ENCODE measurements at regions not wholly inside any gene's neighbourhood (a gene's known extent, or its start where the extent isn't known, plus 50 kb on each side); places are given as distances from the start of the nearest gene placed in this dataset.
A peak's percentile ranks its signal among the peaks of the same experiment; 100 is the strongest.
"Not testable (repeated sequence)": the region's sequence is repeated elsewhere in the genome, so short reads cannot be mapped to it uniquely, and the experiment has no call there.

GRCh38 chr21:32823296-32823695, 51.7 kb upstream of the PAXBP1 start:
- DNase-seq: not testable (repeated sequence)

GRCh38 chr21:32824950-32825349, 53.4 kb upstream of the PAXBP1 start:
- DNase-seq: no peak

DNA sequence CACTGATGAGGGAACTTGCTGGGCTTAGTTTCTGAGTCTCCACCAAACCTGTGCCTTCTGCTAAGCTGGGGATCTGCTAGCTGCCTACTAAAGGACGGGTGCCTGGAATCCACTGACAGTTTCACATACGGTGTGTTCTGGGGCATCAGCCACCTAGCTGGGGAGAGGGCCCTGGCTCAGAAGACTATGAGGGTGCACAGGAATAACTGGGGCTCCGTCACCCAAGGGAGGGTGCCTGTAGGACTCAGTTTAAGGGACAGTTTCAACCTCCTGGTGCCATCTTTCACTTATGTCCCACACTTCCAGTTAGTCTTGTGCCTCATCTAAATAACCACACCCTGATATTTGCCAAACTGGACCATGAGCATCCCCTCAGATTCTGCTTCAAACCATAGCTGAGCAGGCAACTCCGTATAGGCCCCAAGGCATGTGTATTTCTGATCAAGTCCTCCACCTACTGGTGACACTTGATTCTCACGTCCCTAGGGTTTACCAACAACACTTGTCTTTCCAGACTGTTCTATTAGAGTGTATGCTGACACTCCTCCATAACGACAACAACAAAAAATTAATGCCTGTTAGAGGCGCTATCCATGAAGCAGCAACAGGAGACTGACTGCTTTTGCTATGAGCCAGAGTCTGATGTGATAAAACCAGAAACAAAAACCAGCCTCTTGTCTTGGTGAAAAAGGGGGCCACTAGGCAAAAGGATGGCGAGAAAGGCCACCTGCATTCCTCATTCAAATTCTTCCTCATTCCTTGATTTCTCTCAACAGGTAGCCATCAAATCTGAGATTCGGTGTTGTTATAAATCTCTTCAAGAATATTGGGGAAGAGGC, 55.0 kb upstream of the PAXBP1 start:
- peak; percentile 65 for DNase-seq

DNA sequence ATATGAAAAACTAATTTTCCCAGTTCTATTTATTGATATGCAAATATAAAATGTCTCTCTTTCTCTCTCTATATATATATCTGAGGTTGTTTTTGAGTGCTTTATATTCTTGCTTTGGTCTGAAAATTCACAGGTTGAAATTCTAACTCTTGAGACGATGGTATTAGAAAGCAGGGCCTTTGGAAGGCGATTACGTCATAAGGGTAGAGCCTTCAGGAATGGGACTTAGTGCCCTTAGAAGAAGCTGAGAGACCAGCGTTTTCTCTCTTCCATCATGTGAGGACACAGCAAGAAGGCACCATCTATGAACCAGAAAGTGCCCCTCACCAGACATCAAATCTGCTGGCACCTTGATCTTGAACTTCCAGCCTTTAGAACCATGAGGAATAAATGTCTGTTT, 57.4 kb upstream of the PAXBP1 start:
- no peak for DNase-seq

GRCh38 chr21:32829504-32829903, 57.9 kb upstream of the PAXBP1 start:
- DNase-seq: no peak

GRCh38 chr21:32831779-32832178, 60.2 kb upstream of the PAXBP1 start:
- not testable (repeated sequence) for DNase-seq

- DNase-seq: no peak
Observed at GRCh38 chr21:32834211-32834915, 62.8 kb upstream of the PAXBP1 start.

DNA sequence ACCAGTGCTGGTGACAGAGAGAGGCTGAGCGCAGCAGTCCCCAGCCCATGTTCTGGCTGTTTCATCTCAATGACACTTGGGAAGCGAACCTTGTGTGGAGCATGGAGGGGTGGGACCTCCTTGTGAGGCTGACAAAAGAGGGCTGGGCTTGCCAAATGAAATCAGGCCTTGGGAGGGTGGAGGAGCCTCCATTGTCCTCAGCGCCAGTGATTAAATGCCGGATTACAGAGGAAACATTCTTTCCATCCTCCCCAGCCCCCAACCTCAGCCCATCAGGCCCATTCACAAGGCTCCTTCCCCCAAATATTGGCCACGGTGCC, 63.3 kb upstream of the PAXBP1 start:
- no peak for DNase-seq

- DNase-seq: no peak
Observed at GRCh38 chr21:32842146-32842545, 70.6 kb upstream of the PAXBP1 start.

DNA sequence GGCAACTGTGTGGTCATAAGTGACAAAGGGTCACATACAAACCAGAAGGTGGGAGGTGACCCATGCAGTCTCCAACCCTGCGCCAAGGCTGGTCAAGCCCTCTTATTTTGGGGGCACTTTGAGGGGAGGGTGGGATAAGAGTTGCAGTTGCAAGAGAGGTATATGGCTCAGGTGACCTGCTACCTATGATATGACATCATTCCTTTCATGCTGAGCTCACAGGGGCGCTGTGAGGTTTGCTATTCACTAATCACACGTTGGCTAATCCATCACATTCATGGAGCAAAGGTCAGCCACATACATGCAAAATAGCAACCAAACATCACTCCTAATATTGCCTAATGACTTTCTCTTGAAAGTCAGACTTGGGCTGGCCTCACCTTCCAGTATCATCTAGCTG, 72.0 kb upstream of the PAXBP1 start:
- DNase-seq: no peak

DNA sequence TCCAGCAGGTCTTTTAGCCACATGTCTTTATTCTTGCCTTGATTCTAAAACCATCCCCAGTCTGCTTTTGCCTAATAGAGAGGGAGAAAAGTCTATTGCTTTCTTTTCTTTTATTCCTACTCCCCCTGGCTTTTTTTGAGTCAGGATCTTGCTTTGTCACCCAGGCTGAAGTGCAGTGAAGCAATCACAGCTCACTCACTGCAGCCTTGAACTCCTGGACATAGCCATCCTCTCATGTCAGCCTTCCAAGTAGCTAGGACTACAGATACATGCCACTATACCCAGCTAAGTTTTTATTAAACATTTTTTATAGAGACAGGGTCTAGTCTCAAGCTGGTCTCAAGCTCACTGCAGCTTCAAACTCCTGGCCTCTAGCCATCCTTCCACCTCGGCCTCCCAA, 72.5 kb upstream of the PAXBP1 start:
- DNase-seq: no peak

- no peak for DNase-seq
Observed at GRCh38 chr21:32844653-32845436, 73.3 kb upstream of the PAXBP1 start.

- DNase-seq: no peak
Observed at GRCh38 chr21:32858628-32859027, 87.1 kb upstream of the PAXBP1 start.

GRCh38 chr21:32860399-32860798, 88.8 kb upstream of the PAXBP1 start:
- no peak for DNase-seq

- DNase-seq: no peak
Observed at GRCh38 chr21:32861866-32862265, 90.3 kb upstream of the PAXBP1 start.

DNA sequence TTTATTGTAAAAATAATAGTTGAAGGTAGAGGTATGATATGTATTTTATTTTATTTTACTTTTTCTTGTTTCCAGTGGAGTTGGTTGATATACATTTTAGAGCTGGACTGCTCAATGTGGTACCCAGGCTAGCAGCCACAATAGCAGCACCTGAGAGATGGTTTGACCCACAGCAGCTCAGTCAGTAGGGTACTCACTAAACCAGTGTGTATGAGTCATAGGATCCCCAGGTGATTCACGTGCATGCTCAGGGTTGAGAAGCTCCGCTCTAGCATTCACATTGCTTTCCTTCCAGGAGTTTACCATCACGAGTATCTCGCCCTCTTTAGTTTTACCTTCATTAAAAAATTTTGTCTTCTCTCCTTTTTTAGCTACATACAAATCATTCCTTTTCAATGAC, 96.0 kb upstream of the PAXBP1 start:
- no peak for DNase-seq

DNA sequence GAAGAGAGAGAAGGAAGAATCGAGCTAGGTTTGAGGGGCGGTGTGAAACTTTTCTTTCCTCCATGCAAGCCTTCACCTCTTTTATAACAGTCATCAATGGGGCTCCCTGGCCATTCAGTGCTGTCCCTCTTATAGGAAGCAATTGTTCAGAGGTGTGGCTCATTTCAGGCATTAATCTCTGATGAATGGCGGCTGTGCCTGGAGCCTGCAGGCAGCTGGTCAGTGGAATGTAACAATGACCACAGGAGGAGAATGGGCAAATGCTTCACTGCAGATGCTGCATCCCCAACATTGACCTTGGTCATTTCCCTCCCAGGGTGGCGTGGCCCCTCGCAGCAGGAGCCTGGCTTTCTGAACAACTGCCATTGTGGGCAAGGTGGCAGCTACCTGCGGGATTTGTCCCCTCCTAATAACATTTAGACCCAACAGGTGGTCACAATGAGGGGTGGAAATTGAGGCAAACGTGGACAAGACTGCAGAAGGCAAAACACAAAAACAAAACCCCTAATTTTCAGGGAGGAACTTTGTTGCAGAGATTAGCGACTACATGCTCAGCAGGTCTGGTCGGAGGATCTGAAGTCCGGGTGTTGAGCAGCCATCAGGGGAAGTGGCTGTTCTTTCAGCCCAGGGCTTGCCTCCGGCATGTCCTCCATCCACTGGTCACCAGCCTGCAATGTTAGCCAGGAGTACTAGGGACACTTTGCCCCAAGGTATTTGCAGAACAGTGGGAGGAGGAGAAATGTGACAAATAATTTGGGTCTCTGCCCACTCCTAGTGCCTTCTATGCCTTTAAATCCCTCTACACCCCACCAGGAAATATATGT, 97.3 kb upstream of the PAXBP1 start:
- no peak for DNase-seq

- no peak for DNase-seq
Observed at GRCh38 chr21:32869459-32869858, 97.9 kb upstream of the PAXBP1 start.

- DNase-seq: no peak
Observed at GRCh38 chr21:32876426-32876825, 104.9 kb upstream of the PAXBP1 start.

DNA sequence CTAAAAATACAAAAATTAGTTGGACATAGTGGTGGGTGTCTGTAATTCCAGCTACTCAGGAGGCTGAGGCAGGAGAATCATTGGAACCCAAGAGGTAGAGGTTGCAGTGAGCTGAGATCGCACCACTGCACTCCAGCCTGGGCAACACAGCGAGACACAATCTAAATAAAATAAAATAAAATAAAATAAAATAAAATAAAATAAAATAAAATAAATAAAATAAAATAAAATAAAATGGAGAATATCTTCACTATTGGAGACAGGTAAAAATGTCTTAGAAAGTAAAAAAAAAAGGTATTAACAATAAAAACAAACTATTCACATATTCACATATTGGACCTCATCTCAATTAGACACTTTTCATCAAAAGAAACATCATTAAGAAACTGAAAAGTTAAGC, 106.3 kb upstream of the PAXBP1 start:
- DNase-seq: not testable (repeated sequence)

DNA sequence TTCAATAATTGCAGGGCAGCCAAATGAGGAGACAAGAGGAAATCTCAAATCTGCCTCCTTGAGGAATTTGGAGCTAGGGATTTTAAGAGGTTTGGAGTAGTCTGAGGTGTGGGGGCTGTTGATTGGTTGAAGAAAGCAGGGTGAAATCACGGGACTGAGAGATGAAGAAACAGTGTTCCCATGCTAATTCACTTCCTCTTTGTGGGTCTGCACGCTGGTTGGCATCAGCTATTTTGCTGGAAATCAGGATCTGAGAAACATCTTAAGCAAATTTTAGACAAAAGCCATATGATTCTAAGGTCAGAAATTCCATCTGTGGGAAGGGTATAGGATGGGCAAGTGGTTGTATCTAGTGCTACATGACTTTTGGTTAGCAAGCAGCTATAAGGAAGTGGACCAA, 107.1 kb upstream of the PAXBP1 start:
- DNase-seq: no peak

DNA sequence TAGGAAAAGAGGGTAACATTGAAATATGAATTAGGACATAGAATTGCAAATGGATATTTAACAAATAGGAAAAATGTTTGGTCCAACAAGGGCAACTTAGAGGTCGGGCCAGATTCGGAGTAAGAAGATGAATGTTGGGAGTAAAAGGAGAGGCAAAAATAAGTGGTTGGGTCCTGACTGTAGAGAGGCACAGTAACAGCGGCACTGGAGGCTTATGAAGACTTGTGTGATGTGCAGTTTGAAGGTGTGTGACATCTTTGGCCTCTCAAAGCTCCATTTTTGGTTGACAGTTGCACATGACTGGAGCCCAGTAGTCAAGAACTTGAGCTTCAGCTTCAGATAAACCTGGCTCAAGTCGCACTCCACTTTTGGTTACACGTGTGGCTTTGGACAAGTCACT, 109.9 kb upstream of the PAXBP1 start:
- no peak for DNase-seq

DNA sequence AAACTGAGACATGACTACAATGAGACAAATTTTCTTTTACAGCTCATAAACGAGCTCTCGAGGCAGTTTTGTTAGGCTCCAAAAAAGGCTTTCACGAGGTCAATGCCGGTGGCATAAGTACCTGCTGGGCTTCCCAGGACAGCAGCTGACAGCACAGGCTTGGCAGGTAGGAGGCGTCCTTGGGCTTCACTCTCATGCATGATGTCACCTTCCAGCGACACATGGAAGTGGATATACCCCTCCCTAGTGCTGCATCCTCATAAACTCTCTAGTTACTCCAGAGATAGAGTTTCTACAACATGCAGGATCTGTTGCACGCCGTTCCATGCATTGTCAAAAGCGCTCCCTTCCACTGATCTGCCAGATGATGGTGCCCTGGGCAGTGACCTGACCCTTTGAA, 112.5 kb upstream of the PAXBP1 start:
- no peak for DNase-seq

Data from RPMI8226 (cell line).